Vagina (tissue), 2 donors: ENCODE measurements at regions not wholly inside any gene's neighbourhood (a gene's known extent, or its start where the extent isn't known, plus 50 kb on each side); places are given as distances from the start of the nearest gene placed in this dataset.

ENCODE experiments used
- DNase-seq, 2 donors: peaks; one replicate each; pipeline ENCODE4 v3.0.0-alpha.2; 2017; ENCODE audit errors: extremely low spot score in 2 of 2
- H3K27ac ChIP-seq: fragments of 200-600 bp; sonication (generic); one replicate; pipeline ENCODE4 v1.5.1; 2019
- H3K27me3 ChIP-seq: fragments of 200-600 bp; sonication (generic); one replicate; pipeline ENCODE4 v1.5.1; 2019
- H3K36me3 ChIP-seq, 2 donors: fragments of 200-600 bp; sonication (generic); one replicate each; pipeline ENCODE4 v1.5.1; 2017 to 2019
- H3K4me1 ChIP-seq: fragments of 200-600 bp; sonication (generic); one replicate; pipeline ENCODE4 v1.5.1; 2019
- H3K4me3 ChIP-seq, 2 donors: fragments of 200-600 bp; sonication (generic); 1 replicate in 1 of 2; 2 replicates in 1 of 2; pipeline ENCODE4 v1.5.1; 2016 to 2019
- H3K9me3 ChIP-seq: fragments of 200-600 bp; sonication (generic); one replicate; pipeline ENCODE4 v1.5.1; 2019
- POLR2A ChIP-seq, 2 donors: fragments of 450-650 bp; IDR thresholded peaks; one replicate each; pipeline ENCODE4 v1.6.1; 2017; ENCODE audit warnings: antibody characterized with exemption in 2 of 2, mild to moderate bottlenecking in 2 of 2, moderate library complexity in 2 of 2
- POLR2AphosphoS5 ChIP-seq, 2 donors: sonication (generic); formaldehyde crosslinking; IDR thresholded peaks; one replicate each; pipeline ENCODE4 v1.9.0; 2017; ENCODE audit warnings: antibody characterized with exemption in 2 of 2, mild to moderate bottlenecking in 2 of 2, low read depth in 1 of 2; ENCODE audit not compliant: insufficient read depth in 1 of 2
- intact Hi-C: fragments of 100-400 bp; cut with DNase I; formaldehyde crosslinking; loops from one replicate; pipeline ENCODE4 v1.15.1; 2023
- TF ChIP-seq, protein P1 (sequence below), 3 experiments: fragments of 450-650 bp in 2 of 3; fragments of 200-600 bp in 1 of 3; sonication (generic) in 1 of 3; IDR thresholded peaks; one replicate each; pipeline ENCODE4 v1.5.1; 2017 to 2019; ENCODE audit warnings: antibody characterized with exemption in 3 of 3, mild to moderate bottlenecking in 2 of 3, moderate library complexity in 2 of 3

DNA sequence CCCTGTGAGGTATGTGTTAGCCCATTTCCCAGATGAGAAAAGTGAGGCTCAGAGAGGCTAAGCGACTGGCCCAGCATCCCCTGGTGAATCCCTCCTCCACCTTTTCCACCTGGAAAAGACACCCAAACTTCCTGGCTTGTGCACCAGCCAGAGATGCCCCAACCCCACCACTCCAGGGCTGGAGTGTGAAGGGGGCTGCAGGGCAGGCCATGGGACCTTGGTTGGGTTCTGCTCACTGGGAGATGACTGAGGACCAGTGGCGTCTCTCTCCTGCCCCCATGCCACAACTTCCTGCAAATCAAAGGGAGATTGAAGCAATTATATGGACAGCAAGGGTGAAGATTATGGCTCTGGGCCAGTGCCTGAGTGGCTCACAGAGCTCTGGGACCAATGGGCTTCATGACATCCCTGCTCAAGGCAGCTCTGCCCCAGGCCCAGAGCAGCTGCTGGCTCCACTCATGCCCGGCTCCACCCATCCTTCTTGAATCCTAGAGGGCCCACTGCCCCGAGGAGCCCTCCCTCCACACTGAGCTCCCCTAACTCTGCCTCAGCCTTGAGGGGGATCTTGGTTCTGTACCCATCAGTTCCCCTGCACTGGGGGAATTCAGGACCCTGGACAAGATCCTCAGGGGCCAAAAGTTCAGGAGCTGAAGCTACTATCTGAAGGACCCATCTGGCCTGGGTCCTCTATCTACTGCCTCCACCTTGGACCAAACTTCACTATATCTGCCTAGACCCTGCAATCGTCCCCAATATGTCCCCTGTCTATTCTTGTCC, 416.9 kb downstream of the PTPRU start:
- peak; percentile 62 to 84 for DNase-seq

DNA sequence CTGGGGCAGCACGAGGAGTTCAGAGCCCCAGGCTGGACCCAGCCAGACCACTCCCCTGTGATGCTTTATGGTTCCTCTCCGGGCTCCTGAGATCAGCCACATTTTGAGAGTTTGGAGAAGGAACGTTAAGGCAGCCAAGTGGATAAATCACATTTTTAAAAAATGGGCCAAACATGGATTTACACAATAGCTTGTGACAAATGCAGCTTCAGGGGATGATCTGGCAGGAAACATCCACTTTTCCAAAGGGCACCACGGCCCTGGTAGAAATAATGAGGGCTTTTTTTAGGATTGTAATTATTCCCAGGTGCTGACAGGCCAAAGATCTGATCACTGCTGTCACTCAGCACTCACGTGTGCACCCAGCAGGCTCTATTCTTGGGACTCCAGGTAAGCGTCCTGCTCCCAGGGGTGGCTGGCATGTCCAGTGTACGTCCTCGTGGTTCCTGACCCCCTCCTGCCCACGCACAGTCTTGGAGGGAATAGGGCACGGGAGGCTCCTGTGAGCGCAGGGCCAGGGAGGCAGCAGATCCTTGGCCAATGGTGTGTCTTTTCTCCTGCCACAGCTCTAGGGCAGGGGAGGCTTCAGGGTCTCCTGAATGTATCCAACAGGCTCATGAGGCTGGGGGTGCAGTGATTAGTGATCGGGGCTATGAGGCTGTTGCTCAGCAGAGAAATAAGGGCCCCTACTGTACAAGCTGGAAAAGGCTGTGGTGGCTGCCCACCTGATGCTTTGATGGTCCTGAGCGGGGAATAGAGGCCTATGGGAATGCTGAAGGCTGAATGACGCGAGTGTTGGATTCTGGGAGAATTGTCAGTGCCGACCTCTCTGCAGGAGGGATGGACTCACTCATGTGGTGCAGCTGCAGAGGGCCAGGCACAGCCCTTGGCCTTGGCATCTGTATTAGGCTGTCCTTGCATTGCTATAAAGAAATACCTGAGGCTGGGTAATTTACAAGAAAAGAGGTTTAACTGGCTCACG, 415.7 kb downstream of the PTPRU start:
- H3K4me1 ChIP-seq = no peaks in the 10 kb centered on the region
- intact Hi-C loops = no loop called here
- no peak overlapping the region for H3K27ac ChIP-seq
- H3K4me3 ChIP-seq = no peak overlapping the region
- no peaks in the 10 kb centered on the region for H3K9me3 ChIP-seq
- peak; percentile 69 to 85 for DNase-seq
- no peaks in the 10 kb centered on the region for H3K36me3 ChIP-seq
- TF ChIP-seq POLR2A (IDR thresholded peaks at IDR 0.05) = no peak
- TF ChIP-seq, protein P1, sequence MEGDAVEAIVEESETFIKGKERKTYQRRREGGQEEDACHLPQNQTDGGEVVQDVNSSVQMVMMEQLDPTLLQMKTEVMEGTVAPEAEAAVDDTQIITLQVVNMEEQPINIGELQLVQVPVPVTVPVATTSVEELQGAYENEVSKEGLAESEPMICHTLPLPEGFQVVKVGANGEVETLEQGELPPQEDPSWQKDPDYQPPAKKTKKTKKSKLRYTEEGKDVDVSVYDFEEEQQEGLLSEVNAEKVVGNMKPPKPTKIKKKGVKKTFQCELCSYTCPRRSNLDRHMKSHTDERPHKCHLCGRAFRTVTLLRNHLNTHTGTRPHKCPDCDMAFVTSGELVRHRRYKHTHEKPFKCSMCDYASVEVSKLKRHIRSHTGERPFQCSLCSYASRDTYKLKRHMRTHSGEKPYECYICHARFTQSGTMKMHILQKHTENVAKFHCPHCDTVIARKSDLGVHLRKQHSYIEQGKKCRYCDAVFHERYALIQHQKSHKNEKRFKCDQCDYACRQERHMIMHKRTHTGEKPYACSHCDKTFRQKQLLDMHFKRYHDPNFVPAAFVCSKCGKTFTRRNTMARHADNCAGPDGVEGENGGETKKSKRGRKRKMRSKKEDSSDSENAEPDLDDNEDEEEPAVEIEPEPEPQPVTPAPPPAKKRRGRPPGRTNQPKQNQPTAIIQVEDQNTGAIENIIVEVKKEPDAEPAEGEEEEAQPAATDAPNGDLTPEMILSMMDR (IDR thresholded peaks at IDR 0.05) = no peak
- no peak for TF ChIP-seq POLR2AphosphoS5 (IDR thresholded peaks at IDR 0.05; ENCODE audit: insufficient read depth in 1 of 2, low read depth in 1 of 2)
- no peaks in the 10 kb centered on the region for H3K27me3 ChIP-seq

More for the DNA sequence above, 416.9 kb downstream of the PTPRU start:
- Histone ChIP-seq H3K36me3 (no peaks in the 10 kb centered on the region), H3K4me1 (no peaks in the 10 kb centered on the region), H3K4me3 (no peak overlapping the region), H3K27ac (no peak overlapping the region), H3K9me3 (no peaks in the 10 kb centered on the region), H3K27me3 (no peaks in the 10 kb centered on the region)
- TF ChIP-seq POLR2A (IDR thresholded peaks at IDR 0.05) = no peak
- TF ChIP-seq POLR2AphosphoS5 (IDR thresholded peaks at IDR 0.05; ENCODE audit: insufficient read depth in 1 of 2, low read depth in 1 of 2) = no peak
- TF ChIP-seq, protein P1 (IDR thresholded peaks at IDR 0.05) = no peak
- intact Hi-C loops = no loop called here

DNA sequence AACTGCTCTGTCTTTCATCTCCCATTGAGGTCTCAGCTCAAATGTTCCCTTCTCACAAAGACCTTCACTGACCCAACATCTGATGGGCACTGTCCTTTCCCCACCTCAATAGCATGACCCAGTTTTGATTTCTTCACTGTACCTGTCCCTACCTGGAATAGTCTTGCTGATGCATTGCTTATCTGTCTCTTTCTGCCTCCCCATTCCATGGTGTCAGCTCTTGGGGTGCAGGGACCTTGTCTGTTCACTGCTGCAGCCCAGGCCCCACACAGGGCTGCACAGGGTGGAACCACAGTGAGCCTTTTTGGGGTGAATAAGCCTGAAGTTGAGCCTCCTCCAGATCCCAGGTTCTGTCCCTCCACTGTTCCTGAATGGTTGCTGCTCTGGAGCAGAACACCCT, 414.9 kb downstream of the PTPRU start:
- intact Hi-C loops = no loop called here
- no peak overlapping the region for H3K4me3 ChIP-seq
- no peak overlapping the region for H3K27ac ChIP-seq
- no peaks in the 10 kb centered on the region for H3K4me1 ChIP-seq
- DNase-seq = peak in 1 of 2 donors; percentile 81
- H3K27me3 ChIP-seq = no peaks in the 10 kb centered on the region
- no peaks in the 10 kb centered on the region for H3K36me3 ChIP-seq
- TF ChIP-seq POLR2A (IDR thresholded peaks at IDR 0.05) (no peak), POLR2AphosphoS5 (IDR thresholded peaks at IDR 0.05; ENCODE audit: insufficient read depth in 1 of 2, low read depth in 1 of 2) (no peak)
- TF ChIP-seq, protein P1 (IDR thresholded peaks at IDR 0.05) = no peak
- no peaks in the 10 kb centered on the region for H3K9me3 ChIP-seq

DNA sequence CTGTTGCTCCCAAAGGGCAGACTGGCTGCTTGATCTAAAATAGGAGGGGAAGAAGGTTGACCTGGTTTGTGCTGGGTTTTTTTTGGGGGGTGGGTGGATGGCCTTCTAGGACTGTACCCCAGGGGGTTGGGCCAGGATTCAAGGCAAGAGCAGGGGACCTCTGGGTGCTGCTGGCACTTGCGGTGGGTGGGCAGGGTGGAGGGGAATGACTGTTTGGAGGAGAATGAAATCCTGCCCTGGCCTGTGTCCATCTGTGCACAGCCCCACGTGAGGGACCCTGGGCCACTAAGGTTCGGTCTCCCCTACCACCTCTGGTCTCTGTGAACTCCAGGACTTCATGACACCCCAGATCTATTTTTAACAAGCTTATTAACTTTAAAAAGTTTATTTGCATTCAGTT, 414.2 kb downstream of the PTPRU start:
- Histone ChIP-seq H3K9me3 (no peaks in the 10 kb centered on the region), H3K27me3 (no peaks in the 10 kb centered on the region)
- peak; percentile 49 to 74 for DNase-seq

More for the DNA sequence above, 414.2 kb downstream of the PTPRU start:
- Histone ChIP-seq H3K36me3 (no peaks in the 10 kb centered on the region), H3K4me1 (no peaks in the 10 kb centered on the region), H3K4me3 (no peak overlapping the region), H3K27ac (no peak overlapping the region)
- no peak for TF ChIP-seq POLR2AphosphoS5 (IDR thresholded peaks at IDR 0.05; ENCODE audit: insufficient read depth in 1 of 2, low read depth in 1 of 2)
- TF ChIP-seq, protein P1 (IDR thresholded peaks at IDR 0.05) = no peak
- no peak for TF ChIP-seq POLR2A (IDR thresholded peaks at IDR 0.05)
- intact Hi-C loops = no loop called here
